Endothelial cell of umbilical vein (primary cell): ENCODE measurements at regions not wholly inside any gene's neighbourhood (a gene's known extent, or its start where the extent isn't known, plus 50 kb on each side); places are given as distances from the start of the nearest gene placed in this dataset.

ENCODE experiments used
- BruUV-seq: library from RNA; stranded (reverse); fragments of 400-500 nt; replicated peaks from 2 replicates; lab custom pipeline; 2021; lab: Mats Ljungman, UMichigan
- CTCF ChIA-PET: fragments of 300-600, 350-600 bp; sonication (Branson Sonifier 250); formaldehyde crosslinking; loops from one replicate; lab custom pipeline; 2021; ENCODE audit warnings: antibody characterized with exemption, inconsistent platforms; lab: Charles Lee
- POLR2A ChIA-PET: fragments of 300-600, 350-600 bp; sonication (Branson Sonifier 250); formaldehyde crosslinking; loops from one replicate; lab custom pipeline; 2021; ENCODE audit warnings: antibody characterized with exemption, inconsistent platforms; lab: Charles Lee
- DNase-seq: peaks from one replicate; pipeline ENCODE4 v3.0.0-alpha.2; 2011; ENCODE audit warnings: low read depth, low spot score
- FAIRE-seq: peaks from 2 replicates; lab custom pipeline; 2011; peaks lifted over from hg19 to GRCh38; lab: Jason Lieb, UNC
- H2AFZ ChIP-seq: 2 replicates; pipeline ENCODE4 v1.6.0; 2012; ENCODE audit warnings: low read depth, low read length, control low read depth, inconsistent platforms
- H3K27ac ChIP-seq: 2 replicates; pipeline ENCODE4 v1.5.1; 2011; ENCODE audit warnings: low read depth, mild to moderate bottlenecking, control low read depth, low read length, moderate library complexity; ENCODE audit not compliant: insufficient read depth
- H3K27me3 ChIP-seq, 2 experiments: 2 replicates each; pipeline versions ENCODE4 v1.6.0 to v1.6.1; 2011; ENCODE audit warnings: low read length in 2 of 2, mixed read lengths in 1 of 2; ENCODE audit not compliant: control insufficient read depth in 2 of 2, insufficient read depth in 2 of 2
- H3K36me3 ChIP-seq, 2 experiments: 2 replicates in 1 of 2; 3 replicates in 1 of 2; pipeline ENCODE4 v1.5.1; 2011; ENCODE audit warnings: low read length in 2 of 2, mild to moderate bottlenecking in 1 of 2, moderate library complexity in 1 of 2; ENCODE audit not compliant: control insufficient read depth in 2 of 2, insufficient read depth in 2 of 2; ENCODE audit errors: extremely low read depth in 1 of 2
- H3K4me1 ChIP-seq: 3 replicates; pipeline ENCODE4 v1.5.1; 2011; ENCODE audit warnings: mild to moderate bottlenecking, low read length; ENCODE audit not compliant: control insufficient read depth, insufficient read depth; ENCODE audit errors: extremely low read depth
- H3K4me2 ChIP-seq: 2 replicates; pipeline ENCODE4 v1.6.1; 2011; ENCODE audit warnings: low read length, control low read depth, mixed read lengths; ENCODE audit not compliant: insufficient read depth
- H3K4me3 ChIP-seq, 3 experiments: fragments of 200-600 bp in 1 of 3; sonication (generic), shearing (Covaris generic) in 1 of 3; replicated peaks in 1 of 3; 2 replicates each; pipeline ENCODE4 v1.5.1; 2011 to 2016; ENCODE audit warnings: control low read depth in 3 of 3, low read length in 3 of 3, mild to moderate bottlenecking in 2 of 3, inconsistent platforms in 1 of 3, low read depth in 1 of 3, moderate library complexity in 1 of 3; ENCODE audit not compliant: insufficient read depth in 1 of 3
- H3K79me2 ChIP-seq: 2 replicates; pipeline ENCODE4 v1.6.0; 2012; ENCODE audit warnings: low read length, inconsistent platforms; ENCODE audit not compliant: control insufficient read depth, insufficient read depth
- H3K9ac ChIP-seq: replicated peaks from 2 replicates; pipeline ENCODE3; 2011; ENCODE audit warnings: low read length, control low read depth; ENCODE audit not compliant: insufficient read depth; ENCODE audit errors: extremely low read depth
- H3K9me1 ChIP-seq: replicated peaks from 3 replicates; pipeline ENCODE4 v1.6.0; 2011; ENCODE audit warnings: mild to moderate bottlenecking, low read length; ENCODE audit not compliant: control insufficient read depth, insufficient read depth; ENCODE audit errors: extremely low read depth
- H3K9me3 ChIP-seq: replicated peaks from 2 replicates; pipeline ENCODE4 v1.5.1; 2012; ENCODE audit warnings: low read length, inconsistent platforms; ENCODE audit not compliant: control insufficient read depth, insufficient read depth
- H4K20me1 ChIP-seq: replicated peaks from 2 replicates; pipeline ENCODE3; 2011; ENCODE audit warnings: mild to moderate bottlenecking, low read length; ENCODE audit not compliant: control insufficient read depth, insufficient read depth; ENCODE audit errors: extremely low read depth
- FOS ChIP-seq: IDR thresholded peaks from 2 replicates; pipeline ENCODE4 v1.6.1; 2011; ENCODE audit warnings: mild to moderate bottlenecking, low read length, moderate library complexity, borderline replicate concordance; ENCODE audit not compliant: insufficient read depth
- JUN ChIP-seq: IDR thresholded peaks from 2 replicates; pipeline ENCODE4 v1.6.1; 2011; ENCODE audit warnings: borderline replicate concordance, low read depth; ENCODE audit not compliant: insufficient read length, insufficient read depth
- MYC ChIP-seq: IDR thresholded peaks from one replicate; pipeline ENCODE4 v1.6.1; 2011; ENCODE audit warnings: mild to moderate bottlenecking, low read depth, low read length
- POLR2A ChIP-seq: IDR thresholded peaks from 2 replicates; pipeline ENCODE4 v1.6.1; 2012; ENCODE audit warnings: low read depth, mild to moderate bottlenecking, control low read depth, low read length
- dilution Hi-C: fragments of 300-500 bp; cut with MboI; formaldehyde crosslinking; loops from one replicate; pipeline ENCODE4 v1.15.0; 2019; ENCODE audit warnings: low sequenced_read_pairs; ENCODE audit not compliant: extremely low pct_ligation_motif_present
- intact Hi-C: fragments of 100-400 bp; cut with micrococcal nuclease; formaldehyde crosslinking; loops from one replicate; pipeline ENCODE4 v1.10.0; 2022

- H3K4me3 ChIP-seq, result no peak overlapping the region
- H3K9me1 ChIP-seq, result no peaks in the 10 kb centered on the region
- DNase-seq (no peak), FAIRE-seq (no peak)
- no peaks in the 10 kb centered on the region for H3K9me3 ChIP-seq
- H3K27me3 ChIP-seq, result no peaks in the 10 kb centered on the region
- H3K79me2 ChIP-seq, result no peaks in the 10 kb centered on the region
- no peak overlapping the region for H3K27ac ChIP-seq
- no TSS peak for BruUV-seq
- intact Hi-C loops, result no loop called here
- no peaks in the 10 kb centered on the region for H3K36me3 ChIP-seq
- ChIA-PET POLR2A (no interaction called here), CTCF (interaction anchor here (2.7 kb wide), 1 partner anchor 25 kb away, joined by 10 read pairs; no protein-coding TSS in a partner anchor)
- no peaks in the 10 kb centered on the region for H4K20me1 ChIP-seq
- H2AFZ ChIP-seq, result no peak overlapping the region
- TF ChIP-seq POLR2A, result no peak
- no peak for TF ChIP-seq MYC
- TF ChIP-seq FOS, result no peak
- dilution Hi-C loops, result no loop called here
- no peaks in the 10 kb centered on the region for H3K4me1 ChIP-seq
- H3K4me2 ChIP-seq, result no peak overlapping the region
- H3K9ac ChIP-seq, result no peak overlapping the region
These were observed 175.6 kb downstream of the NRIP1 start for GRCh38 chr21:14889080-14889810.

- DNase-seq, result no peak
- H3K36me3 ChIP-seq, result no peaks in the 10 kb centered on the region
- H3K79me2 ChIP-seq, result no peaks in the 10 kb centered on the region
- no TSS peak for BruUV-seq
- H3K9ac ChIP-seq, result no peak overlapping the region
- H4K20me1 ChIP-seq, result no peaks in the 10 kb centered on the region
- no peak for TF ChIP-seq FOS
- no peak for TF ChIP-seq POLR2A
- TF ChIP-seq JUN, result no peak
- H3K9me1 ChIP-seq, result no peaks in the 10 kb centered on the region
- H3K27me3 ChIP-seq, result no peaks in the 10 kb centered on the region
- intact Hi-C loops, result no loop called here
- H3K4me2 ChIP-seq, result no peak overlapping the region
- ChIA-PET CTCF (interaction anchor here (2.7 kb wide), 1 partner anchor 24 kb away, joined by 10 read pairs; no protein-coding TSS in a partner anchor), POLR2A (no interaction called here)
- no peak overlapping the region for H2AFZ ChIP-seq
- H3K4me1 ChIP-seq, result no peaks in the 10 kb centered on the region
- no peaks in the 10 kb centered on the region for H3K9me3 ChIP-seq
- dilution Hi-C loops, result no loop called here
- FAIRE-seq, result no peak
- no peak overlapping the region for H3K4me3 ChIP-seq
- H3K27ac ChIP-seq, result no peak overlapping the region
These were observed 176.6 kb downstream of the NRIP1 start for GRCh38 chr21:14888202-14888601.
